WTC11 (cell line): ENCODE measurements at regions not wholly inside any gene's neighbourhood (a gene's known extent, or its start where the extent isn't known, plus 50 kb on each side); places are given as distances from the start of the nearest gene placed in this dataset.

Experiments used
- ATF2 ChIP-seq: sonication (generic); formaldehyde crosslinking; IDR thresholded peaks from 2 replicates; pipeline ENCODE4 v1.8.1; 2022; ENCODE audit warnings: low read depth, missing genetic modification reagents, borderline replicate concordance
- CTCF ChIP-seq: fragments of 200-600 bp; IDR thresholded peaks from 2 replicates; pipeline ENCODE4 v1.8.0; 2022; ENCODE audit warnings: antibody characterized with exemption
- E2F4 ChIP-seq: sonication (generic); formaldehyde crosslinking; IDR thresholded peaks from 2 replicates; pipeline ENCODE4 v1.8.1; 2022; ENCODE audit warnings: low read depth, mild to moderate bottlenecking, moderate library complexity, missing genetic modification reagents, borderline replicate concordance
- ELF4 ChIP-seq: sonication (generic); formaldehyde crosslinking; IDR thresholded peaks from 2 replicates; pipeline ENCODE4 v1.8.1; 2022; ENCODE audit warnings: low read depth, mild to moderate bottlenecking, moderate library complexity, missing genetic modification reagents
- ESRRA ChIP-seq: sonication (generic); formaldehyde crosslinking; IDR thresholded peaks from 2 replicates; pipeline ENCODE4 v1.8.1; 2022; ENCODE audit warnings: mild to moderate bottlenecking, missing genetic modification reagents, borderline replicate concordance
- JUN ChIP-seq: sonication (generic); formaldehyde crosslinking; IDR thresholded peaks from 2 replicates; pipeline ENCODE4 v1.8.0; 2023; ENCODE audit warnings: mild to moderate bottlenecking, missing genetic modification reagents
- MXD4 ChIP-seq: fragments of 250-450 bp; sonication (Bioruptor Pico); IDR thresholded peaks from 2 replicates; pipeline ENCODE4 v1.8.0; 2021; ENCODE audit warnings: mild to moderate bottlenecking, moderate library complexity, borderline replicate concordance
- NFYB ChIP-seq: sonication (generic); formaldehyde crosslinking; conservative IDR thresholded peaks from 2 replicates; pipeline ENCODE4 v1.8.0; 2022; ENCODE audit warnings: low read depth, missing genetic modification reagents
- NR2C2 ChIP-seq: sonication (generic); formaldehyde crosslinking; IDR thresholded peaks from 2 replicates; pipeline ENCODE4 v1.8.0; 2022; ENCODE audit warnings: mild to moderate bottlenecking, missing genetic modification reagents
- SP1 ChIP-seq: sonication (generic); formaldehyde crosslinking; conservative IDR thresholded peaks from 2 replicates; pipeline ENCODE4 v1.8.1; 2022; ENCODE audit warnings: missing genetic modification reagents
- ZNF121 ChIP-seq: sonication (generic); formaldehyde crosslinking; IDR thresholded peaks from 2 replicates; pipeline ENCODE4 v1.8.0; 2023; ENCODE audit warnings: missing genetic modification reagents
- ZNF396 ChIP-seq: fragments of 250-450 bp; sonication (Bioruptor Pico); IDR thresholded peaks from 2 replicates; pipeline ENCODE4 v1.8.0; 2021; ENCODE audit warnings: mild to moderate bottlenecking, moderate library complexity, borderline replicate concordance

- TF ChIP-seq ZNF121 (CRISPR knock-in tag) (no peak), CTCF (no peak), E2F4 (CRISPR knock-in tag) (no peak), NR2C2 (CRISPR knock-in tag) (no peak), ELF4 (CRISPR knock-in tag) (no peak), ESRRA (CRISPR knock-in tag) (no peak), JUN (no peak), ZNF396 (CRISPR knock-in tag) (no peak), SP1 (CRISPR knock-in tag) (no peak), ATF2 (CRISPR knock-in tag) (no peak), NFYB (no peak), MXD4 (CRISPR knock-in tag) (no peak)
Observed at GRCh38 chr21:14697769-14698168, 151.7 kb upstream of the SAMSN1 start.
